ENCODE measurements at regions not wholly inside any gene's neighbourhood (a gene's known extent, or its start where the extent isn't known, plus 50 kb on each side); places are given as distances from the start of the nearest gene placed in this dataset.
"Not testable (repeated sequence)": the region's sequence is repeated elsewhere in the genome, so short reads cannot be mapped to it uniquely, and the experiment has no call there.

- H3K4me1 ChIP-seq (replicated peaks in 1 of 2; ENCODE audit: control insufficient read depth in 2 of 2, insufficient read depth in 2 of 2, low read length in 2 of 2); H2AFZ ChIP-seq (ENCODE audit: low read depth, low read length); FAIRE-seq; H3K36me3 ChIP-seq (ENCODE audit: control insufficient read depth, insufficient read depth, low read length); H4K20me1 ChIP-seq (replicated peaks; ENCODE audit: control insufficient read depth, insufficient read depth, low read length); H3K4me3 ChIP-seq; H3K27me3 ChIP-seq (ENCODE audit: control insufficient read depth in 2 of 2, insufficient read depth in 2 of 2, low read length in 2 of 2); H3K4me2 ChIP-seq (ENCODE audit: insufficient read depth, low read length); H3K9me1 ChIP-seq (ENCODE audit: control insufficient read depth, insufficient read depth, low read length); BruUV-seq (replicated peaks); H3K27ac ChIP-seq (ENCODE audit: extremely low read depth, low read depth, low read length); CTCF ChIA-PET (ENCODE audit: low intra/inter-chr PET ratio); H3K9me3 ChIP-seq (replicated peaks; ENCODE audit: control insufficient read depth, insufficient read depth, low read depth, low read length); H3K79me2 ChIP-seq (ENCODE audit: control insufficient read depth, insufficient read depth, low read length); H3K9ac ChIP-seq (ENCODE audit: insufficient read depth in 1 of 2, low read depth in 2 of 2, low read length in 2 of 2); intact Hi-C loops (cut with micrococcal nuclease); POLR2A ChIA-PET; DNase-seq (ENCODE audit: extremely low read depth in 1 of 4, low spot score in 3 of 4): not testable (repeated sequence)
- 38% methylated on average over 3 of the region's 15 CpGs for WGBS (ENCODE audit: insufficient coverage, low coverage, missing lambda C conversion rate)
- ATAC-seq: peak; percentile 11; the same call in 1 of the 3 replicates
- in situ Hi-C loops (cut with MboI): loop anchor here (10.0 kb wide), 1 partner anchor 205 kb away; no protein-coding TSS in a partner anchor
These were observed 132.7 kb downstream of the POTEM start for GRCh38 chr14:19099939-19100338.

DNA sequence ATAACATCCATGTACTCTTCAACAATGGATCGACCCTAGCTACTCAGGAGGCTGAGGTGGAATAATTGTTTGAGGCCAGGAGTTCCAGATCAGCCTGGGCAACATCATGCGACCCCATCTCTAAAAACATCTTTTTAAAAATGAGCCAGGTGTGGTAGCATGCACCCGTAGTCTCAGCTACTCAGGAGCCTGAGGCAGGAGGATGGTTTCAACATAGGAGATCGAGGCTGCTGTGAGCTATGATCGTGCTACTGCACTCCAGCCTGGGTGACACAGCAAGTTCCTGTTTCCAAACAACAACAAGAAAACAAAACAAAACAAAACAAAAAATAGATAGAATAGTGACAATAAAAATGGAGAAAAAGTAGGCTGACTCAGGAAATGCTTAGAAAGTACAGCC, 138.3 kb downstream of the POTEM start:
- H2AFZ ChIP-seq (ENCODE audit: low read depth, low read length); H3K9ac ChIP-seq (ENCODE audit: insufficient read depth in 1 of 2, low read depth in 2 of 2, low read length in 2 of 2); H3K27ac ChIP-seq (ENCODE audit: extremely low read depth, low read depth, low read length); intact Hi-C loops (cut with micrococcal nuclease); H3K9me3 ChIP-seq (replicated peaks; ENCODE audit: control insufficient read depth, insufficient read depth, low read depth, low read length); H3K27me3 ChIP-seq (ENCODE audit: control insufficient read depth in 2 of 2, insufficient read depth in 2 of 2, low read length in 2 of 2); H3K9me1 ChIP-seq (ENCODE audit: control insufficient read depth, insufficient read depth, low read length); POLR2A ChIA-PET; DNase-seq (ENCODE audit: extremely low read depth in 1 of 4, low spot score in 3 of 4); H3K4me3 ChIP-seq; BruUV-seq (replicated peaks); H3K79me2 ChIP-seq (ENCODE audit: control insufficient read depth, insufficient read depth, low read length); H3K36me3 ChIP-seq (ENCODE audit: control insufficient read depth, insufficient read depth, low read length); FAIRE-seq; H4K20me1 ChIP-seq (replicated peaks; ENCODE audit: control insufficient read depth, insufficient read depth, low read length); in situ Hi-C loops (cut with MboI); H3K4me2 ChIP-seq (ENCODE audit: insufficient read depth, low read length); H3K4me1 ChIP-seq (replicated peaks in 1 of 2; ENCODE audit: control insufficient read depth in 2 of 2, insufficient read depth in 2 of 2, low read length in 2 of 2); CTCF ChIA-PET (ENCODE audit: low intra/inter-chr PET ratio): not testable (repeated sequence)
- WGBS (ENCODE audit: insufficient coverage, low coverage, missing lambda C conversion rate): 31% methylated on average over 4 of the region's 5 CpGs
- ATAC-seq: peak; percentile 60

- H3K4me2 ChIP-seq (ENCODE audit: insufficient read depth, low read length); H3K27ac ChIP-seq (ENCODE audit: extremely low read depth, low read depth, low read length); CTCF ChIA-PET (ENCODE audit: low intra/inter-chr PET ratio); H2AFZ ChIP-seq (ENCODE audit: low read depth, low read length); intact Hi-C loops (cut with micrococcal nuclease); FAIRE-seq; H3K79me2 ChIP-seq (ENCODE audit: control insufficient read depth, insufficient read depth, low read length); H3K9me1 ChIP-seq (ENCODE audit: control insufficient read depth, insufficient read depth, low read length); DNase-seq (ENCODE audit: extremely low read depth in 1 of 4, low spot score in 3 of 4); H3K9ac ChIP-seq (ENCODE audit: insufficient read depth in 1 of 2, low read depth in 2 of 2, low read length in 2 of 2); in situ Hi-C loops (cut with MboI); H3K4me1 ChIP-seq (replicated peaks in 1 of 2; ENCODE audit: control insufficient read depth in 2 of 2, insufficient read depth in 2 of 2, low read length in 2 of 2); H3K36me3 ChIP-seq (ENCODE audit: control insufficient read depth, insufficient read depth, low read length); H4K20me1 ChIP-seq (replicated peaks; ENCODE audit: control insufficient read depth, insufficient read depth, low read length); H3K27me3 ChIP-seq (ENCODE audit: control insufficient read depth in 2 of 2, insufficient read depth in 2 of 2, low read length in 2 of 2); BruUV-seq (replicated peaks); H3K4me3 ChIP-seq; POLR2A ChIA-PET; H3K9me3 ChIP-seq (replicated peaks; ENCODE audit: control insufficient read depth, insufficient read depth, low read depth, low read length): not testable (repeated sequence)
- 0% methylated on average over 1 of the region's 2 CpGs for WGBS (ENCODE audit: insufficient coverage, low coverage, missing lambda C conversion rate)
- peak; percentile 75 for ATAC-seq
These were observed 142.7 kb downstream of the POTEM start for GRCh38 chr14:19109887-19110286.

- H3K27ac ChIP-seq (ENCODE audit: extremely low read depth, low read depth, low read length); FAIRE-seq; H3K27me3 ChIP-seq (ENCODE audit: control insufficient read depth in 2 of 2, insufficient read depth in 2 of 2, low read length in 2 of 2); H3K9me3 ChIP-seq (replicated peaks; ENCODE audit: control insufficient read depth, insufficient read depth, low read depth, low read length); BruUV-seq (replicated peaks); ATAC-seq; H3K4me1 ChIP-seq (replicated peaks in 1 of 2; ENCODE audit: control insufficient read depth in 2 of 2, insufficient read depth in 2 of 2, low read length in 2 of 2); CTCF ChIA-PET (ENCODE audit: low intra/inter-chr PET ratio); H4K20me1 ChIP-seq (replicated peaks; ENCODE audit: control insufficient read depth, insufficient read depth, low read length); DNase-seq (ENCODE audit: extremely low read depth in 1 of 4, low spot score in 3 of 4); H3K79me2 ChIP-seq (ENCODE audit: control insufficient read depth, insufficient read depth, low read length); H3K4me2 ChIP-seq (ENCODE audit: insufficient read depth, low read length); H3K4me3 ChIP-seq; H3K9me1 ChIP-seq (ENCODE audit: control insufficient read depth, insufficient read depth, low read length); H2AFZ ChIP-seq (ENCODE audit: low read depth, low read length); intact Hi-C loops (cut with micrococcal nuclease); H3K9ac ChIP-seq (ENCODE audit: insufficient read depth in 1 of 2, low read depth in 2 of 2, low read length in 2 of 2); in situ Hi-C loops (cut with MboI); POLR2A ChIA-PET; H3K36me3 ChIP-seq (ENCODE audit: control insufficient read depth, insufficient read depth, low read length): not testable (repeated sequence)
- WGBS (ENCODE audit: insufficient coverage, low coverage, missing lambda C conversion rate): no CpG with 5 or more reads among the region's 6 CpGs
These were observed 153.1 kb downstream of the POTEM start for GRCh38 chr14:19120383-19120782.
